Fibroblast of lung (primary cell): ENCODE measurements at regions not wholly inside any gene's neighbourhood (a gene's known extent, or its start where the extent isn't known, plus 50 kb on each side); places are given as distances from the start of the nearest gene placed in this dataset.

Experiments
- DNase-seq, 2 donors: peaks; one replicate each; pipeline versions ENCODE4 v3.0.0 to v3.0.0-alpha.2; 2010; ENCODE audit warnings: low read depth in 2 of 2
- H2AFZ ChIP-seq: 2 replicates; pipeline ENCODE4 v1.5.1; 2012; ENCODE audit warnings: low read length, control low read depth, inconsistent platforms
- H3K27ac ChIP-seq: 2 replicates; pipeline ENCODE4 v1.5.1; 2011; ENCODE audit warnings: low read length, control low read depth; ENCODE audit not compliant: insufficient read depth
- H3K27me3 ChIP-seq: 2 replicates; pipeline ENCODE4 v1.5.1; 2011; ENCODE audit warnings: mild to moderate bottlenecking, low read length; ENCODE audit not compliant: control insufficient read depth, insufficient read depth
- H3K36me3 ChIP-seq: 2 replicates; pipeline ENCODE4 v1.5.1; 2011; ENCODE audit warnings: low read length; ENCODE audit not compliant: control insufficient read depth, insufficient read depth
- H3K4me1 ChIP-seq: 2 replicates; pipeline ENCODE4 v1.5.1; 2011; ENCODE audit warnings: low read length; ENCODE audit not compliant: control insufficient read depth, insufficient read depth; ENCODE audit errors: extremely low read depth
- H3K4me2 ChIP-seq: 2 replicates; pipeline ENCODE4 v1.5.1; 2011; ENCODE audit warnings: low read length, control low read depth; ENCODE audit not compliant: insufficient read depth; ENCODE audit errors: extremely low read depth
- H3K4me3 ChIP-seq, 4 experiments: fragments of 200-600 bp in 1 of 4; sonication (generic) in 1 of 4; replicated peaks in 1 of 4; 2 replicates each; pipeline ENCODE4 v1.5.1; 2011 to 2016; ENCODE audit warnings: low read length in 4 of 4, low read depth in 3 of 4, mild to moderate bottlenecking in 3 of 4, control low read depth in 2 of 4, inconsistent platforms in 1 of 4, mixed read lengths in 1 of 4; ENCODE audit not compliant: insufficient read depth in 1 of 4; ENCODE audit errors: control extremely low read depth in 1 of 4
- H3K79me2 ChIP-seq: 2 replicates; pipeline ENCODE4 v1.5.1; 2012; ENCODE audit warnings: mild to moderate bottlenecking, low read length, inconsistent platforms; ENCODE audit not compliant: control insufficient read depth, insufficient read depth
- H3K9ac ChIP-seq: 2 replicates; pipeline ENCODE4 v1.5.1; 2011; ENCODE audit warnings: mild to moderate bottlenecking, low read length, control low read depth; ENCODE audit not compliant: insufficient read depth
- H3K9me3 ChIP-seq: 2 replicates; pipeline ENCODE4 v1.5.1; 2012; ENCODE audit warnings: low read depth, low read length; ENCODE audit not compliant: control insufficient read depth, insufficient read depth
- H4K20me1 ChIP-seq: 2 replicates; pipeline ENCODE4 v1.5.1; 2011; ENCODE audit warnings: low read length; ENCODE audit not compliant: control insufficient read depth, insufficient read depth; ENCODE audit errors: extremely low read depth
- CTCF ChIP-seq, 2 donors: IDR thresholded peaks in 1 of 2; conservative IDR thresholded peaks in 1 of 2; 1 replicate in 1 of 2; 2 replicates in 1 of 2; pipeline ENCODE4 v1.5.1; 2011 to 2012; ENCODE audit warnings: low read length in 2 of 2, control low read depth in 1 of 2, inconsistent platforms in 1 of 2, low read depth in 1 of 2, mild to moderate bottlenecking in 1 of 2
- EZH2 ChIP-seq: IDR thresholded peaks from 2 replicates; pipeline ENCODE4 v1.5.1; 2012; ENCODE audit warnings: low read length, control low read depth, mild to moderate bottlenecking; ENCODE audit errors: missing control alignments

- H3K79me2 ChIP-seq = no peaks in the 10 kb centered on the region
- no peak overlapping the region for H3K4me3 ChIP-seq
- H4K20me1 ChIP-seq = no peaks in the 10 kb centered on the region
- H2AFZ ChIP-seq = no peak overlapping the region
- H3K9me3 ChIP-seq = no peaks in the 10 kb centered on the region
- no peaks in the 10 kb centered on the region for H3K36me3 ChIP-seq
- H3K27me3 ChIP-seq = no peaks in the 10 kb centered on the region
- H3K9ac ChIP-seq = no peak overlapping the region
- DNase-seq = peak; percentile 59 to 65
- TF ChIP-seq EZH2 = no peak
- TF ChIP-seq CTCF (conservative IDR thresholded peaks at IDR 0.05 in 1 of 2, IDR thresholded peaks at IDR 0.05 in 1 of 2; ENCODE audit: low read depth in 1 of 2, low read length in 2 of 2) = no peak
- no peak overlapping the region for H3K4me2 ChIP-seq
- no peaks in the 10 kb centered on the region for H3K4me1 ChIP-seq
- no peak overlapping the region for H3K27ac ChIP-seq
These were observed 91.1 kb upstream of the KCNA4 start for GRCh38 chr11:30107899-30108298.

GRCh38 chr11:30109774-30110173 lies 92.9 kb upstream of the KCNA4 start:
- Histone ChIP-seq H3K4me3 (no peak overlapping the region), H3K9ac (no peak overlapping the region), H3K27me3 (no peaks in the 10 kb centered on the region), H2AFZ (no peak overlapping the region), H3K27ac (no peak overlapping the region), H3K4me2 (no peak overlapping the region), H3K9me3 (no peaks in the 10 kb centered on the region), H4K20me1 (no peaks in the 10 kb centered on the region), H3K36me3 (no peaks in the 10 kb centered on the region), H3K79me2 (no peaks in the 10 kb centered on the region), H3K4me1 (no peaks in the 10 kb centered on the region)
- no peak for TF ChIP-seq CTCF (conservative IDR thresholded peaks at IDR 0.05 in 1 of 2, IDR thresholded peaks at IDR 0.05 in 1 of 2; ENCODE audit: low read depth in 1 of 2, low read length in 2 of 2)
- no peak for TF ChIP-seq EZH2
- no peak for DNase-seq

GRCh38 chr11:30110691-30111090 lies 93.9 kb upstream of the KCNA4 start:
- H3K4me2 ChIP-seq = no peak overlapping the region
- no peak overlapping the region for H3K9ac ChIP-seq
- H2AFZ ChIP-seq = no peak overlapping the region
- H3K36me3 ChIP-seq = no peaks in the 10 kb centered on the region
- H3K27me3 ChIP-seq = no peaks in the 10 kb centered on the region
- no peaks in the 10 kb centered on the region for H3K79me2 ChIP-seq
- no peak overlapping the region for H3K27ac ChIP-seq
- no peak for TF ChIP-seq CTCF (conservative IDR thresholded peaks at IDR 0.05 in 1 of 2, IDR thresholded peaks at IDR 0.05 in 1 of 2; ENCODE audit: low read depth in 1 of 2, low read length in 2 of 2)
- TF ChIP-seq EZH2 = no peak
- no peaks in the 10 kb centered on the region for H3K9me3 ChIP-seq
- H3K4me3 ChIP-seq = no peak overlapping the region
- DNase-seq = no peak
- no peaks in the 10 kb centered on the region for H3K4me1 ChIP-seq
- H4K20me1 ChIP-seq = no peaks in the 10 kb centered on the region
